ENCODE measurements at regions not wholly inside any gene's neighbourhood (a gene's known extent, or its start where the extent isn't known, plus 50 kb on each side); places are given as distances from the start of the nearest gene placed in this dataset.

- Histone ChIP-seq H3K4me3 (no peak overlapping the region), H3K27ac (no peak overlapping the region), H3K36me3 (replicated peaks; ENCODE audit: insufficient read depth, low read depth) (no peaks in the 10 kb centered on the region), H4K20me1 (ENCODE audit: insufficient read depth, poor library complexity, severe bottlenecking) (no peaks in the 10 kb centered on the region), H3K9me3 (ENCODE audit: low read depth) (no peaks in the 10 kb centered on the region), H3K4me2 (no peak overlapping the region), H3K9me2 (replicated peaks; ENCODE audit: insufficient read depth) (no peaks in the 10 kb centered on the region), H3K4me1 (ENCODE audit: insufficient read depth) (no peaks in the 10 kb centered on the region), H3K27me3 (no peaks in the 10 kb centered on the region), H2AFZ (no peak overlapping the region), H3K79me2 (no peaks in the 10 kb centered on the region)
- DNase-seq (ENCODE audit: low spot score), result no peak
- 85% methylated on average over 4 of the region's 4 CpGs for WGBS (ENCODE audit: low lambda C conversion rate, missing lambda C conversion rate)
- TF ChIP-seq EZH2phosphoT487 (IDR thresholded peaks at IDR 0.05; ENCODE audit: low read depth, severe bottlenecking, unreplicated experiment), result no peak
- no peak for TF ChIP-seq EZH2 (IDR thresholded peaks at IDR 0.05; ENCODE audit: borderline replicate concordance)
- TF ChIP-seq, protein P1, sequence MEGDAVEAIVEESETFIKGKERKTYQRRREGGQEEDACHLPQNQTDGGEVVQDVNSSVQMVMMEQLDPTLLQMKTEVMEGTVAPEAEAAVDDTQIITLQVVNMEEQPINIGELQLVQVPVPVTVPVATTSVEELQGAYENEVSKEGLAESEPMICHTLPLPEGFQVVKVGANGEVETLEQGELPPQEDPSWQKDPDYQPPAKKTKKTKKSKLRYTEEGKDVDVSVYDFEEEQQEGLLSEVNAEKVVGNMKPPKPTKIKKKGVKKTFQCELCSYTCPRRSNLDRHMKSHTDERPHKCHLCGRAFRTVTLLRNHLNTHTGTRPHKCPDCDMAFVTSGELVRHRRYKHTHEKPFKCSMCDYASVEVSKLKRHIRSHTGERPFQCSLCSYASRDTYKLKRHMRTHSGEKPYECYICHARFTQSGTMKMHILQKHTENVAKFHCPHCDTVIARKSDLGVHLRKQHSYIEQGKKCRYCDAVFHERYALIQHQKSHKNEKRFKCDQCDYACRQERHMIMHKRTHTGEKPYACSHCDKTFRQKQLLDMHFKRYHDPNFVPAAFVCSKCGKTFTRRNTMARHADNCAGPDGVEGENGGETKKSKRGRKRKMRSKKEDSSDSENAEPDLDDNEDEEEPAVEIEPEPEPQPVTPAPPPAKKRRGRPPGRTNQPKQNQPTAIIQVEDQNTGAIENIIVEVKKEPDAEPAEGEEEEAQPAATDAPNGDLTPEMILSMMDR (IDR thresholded peaks at IDR 0.05; ENCODE audit: poor library complexity), result no peak
Observed at GRCh38 chr5:163995206-163995605, 489.8 kb downstream of the MAT2B start.

GRCh38 chr5:163997965-163998364 is 492.5 kb downstream of the MAT2B start:
- H3K36me3 ChIP-seq (replicated peaks; ENCODE audit: insufficient read depth, low read depth), result no peaks in the 10 kb centered on the region
- no peaks in the 10 kb centered on the region for H3K9me2 ChIP-seq (replicated peaks; ENCODE audit: insufficient read depth)
- no peaks in the 10 kb centered on the region for H3K79me2 ChIP-seq
- DNase-seq (ENCODE audit: low spot score), result no peak
- no peak overlapping the region for H3K27ac ChIP-seq
- no peaks in the 10 kb centered on the region for H4K20me1 ChIP-seq (ENCODE audit: insufficient read depth, poor library complexity, severe bottlenecking)
- H3K27me3 ChIP-seq, result no peaks in the 10 kb centered on the region
- no peak overlapping the region for H3K4me3 ChIP-seq
- TF ChIP-seq, protein P1 (IDR thresholded peaks at IDR 0.05; ENCODE audit: poor library complexity), result no peak
- no peak for TF ChIP-seq EZH2phosphoT487 (IDR thresholded peaks at IDR 0.05; ENCODE audit: low read depth, severe bottlenecking, unreplicated experiment)
- no peak for TF ChIP-seq EZH2 (IDR thresholded peaks at IDR 0.05; ENCODE audit: borderline replicate concordance)
- no peaks in the 10 kb centered on the region for H3K4me1 ChIP-seq (ENCODE audit: insufficient read depth)
- H3K4me2 ChIP-seq, result no peak overlapping the region
- H3K9me3 ChIP-seq (ENCODE audit: low read depth), result no peaks in the 10 kb centered on the region
- H2AFZ ChIP-seq, result no peak overlapping the region

DNA sequence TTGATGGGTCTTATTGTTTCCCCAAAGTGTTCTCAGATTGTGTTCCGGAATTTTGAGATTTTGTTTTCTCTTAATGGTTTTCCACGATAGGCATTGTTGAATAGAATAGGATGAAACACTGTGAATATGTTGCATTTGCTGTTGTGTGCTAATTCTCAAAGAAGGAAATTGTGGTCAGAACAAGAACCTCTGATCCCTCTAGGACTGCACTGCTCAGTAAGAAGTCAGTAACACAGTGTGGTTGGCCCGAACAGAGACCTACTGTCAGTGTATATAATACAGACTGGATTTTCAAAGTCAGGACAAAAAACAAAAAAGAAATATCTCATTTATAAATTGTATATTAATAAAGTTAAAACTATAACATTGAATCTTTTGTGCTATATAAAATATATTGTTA is 494.8 kb downstream of the MAT2B start:
- Histone ChIP-seq H3K4me1 (ENCODE audit: insufficient read depth) (no peaks in the 10 kb centered on the region), H3K79me2 (no peaks in the 10 kb centered on the region), H3K27me3 (no peaks in the 10 kb centered on the region), H3K36me3 (replicated peaks; ENCODE audit: insufficient read depth, low read depth) (no peaks in the 10 kb centered on the region), H4K20me1 (ENCODE audit: insufficient read depth, poor library complexity, severe bottlenecking) (no peaks in the 10 kb centered on the region), H3K27ac (no peak overlapping the region), H2AFZ (no peak overlapping the region), H3K4me3 (no peak overlapping the region), H3K4me2 (no peak overlapping the region), H3K9me3 (ENCODE audit: low read depth) (no peaks in the 10 kb centered on the region), H3K9me2 (replicated peaks; ENCODE audit: insufficient read depth) (no peaks in the 10 kb centered on the region)
- TF ChIP-seq EZH2 (IDR thresholded peaks at IDR 0.05; ENCODE audit: borderline replicate concordance) (no peak), EZH2phosphoT487 (IDR thresholded peaks at IDR 0.05; ENCODE audit: low read depth, severe bottlenecking, unreplicated experiment) (no peak)
- TF ChIP-seq, protein P1 (IDR thresholded peaks at IDR 0.05; ENCODE audit: poor library complexity), result no peak
- WGBS (ENCODE audit: low lambda C conversion rate, missing lambda C conversion rate), result 97% methylated on average over 3 of the region's 3 CpGs
- no peak for DNase-seq (ENCODE audit: low spot score)

DNA sequence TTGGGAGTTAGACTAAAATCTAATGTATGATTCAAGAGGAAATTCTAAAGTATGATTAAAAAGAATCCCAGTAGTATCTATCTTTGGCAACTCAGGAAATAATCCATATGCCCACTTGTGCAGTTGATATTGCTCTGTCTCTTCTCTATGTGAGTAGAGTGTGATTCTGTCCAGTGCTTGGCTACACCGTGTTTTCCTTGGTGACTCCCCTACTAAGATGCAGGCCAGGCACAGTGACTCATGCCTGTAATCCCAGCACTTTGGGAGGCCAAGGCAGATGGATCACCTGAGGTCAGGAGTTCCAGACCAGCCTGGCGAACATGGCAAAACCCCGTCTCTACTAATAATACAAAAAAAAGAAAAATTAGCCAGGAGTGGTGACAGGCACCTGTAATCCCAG is 495.4 kb downstream of the MAT2B start:
- no peak for DNase-seq (ENCODE audit: low spot score)
- no peaks in the 10 kb centered on the region for H3K9me3 ChIP-seq (ENCODE audit: low read depth)
- H3K9me2 ChIP-seq (replicated peaks; ENCODE audit: insufficient read depth), result no peaks in the 10 kb centered on the region
- no peaks in the 10 kb centered on the region for H3K27me3 ChIP-seq
- no peak overlapping the region for H2AFZ ChIP-seq
- no peak overlapping the region for H3K4me3 ChIP-seq
- no peak overlapping the region for H3K27ac ChIP-seq
- 75% methylated on average over 3 of the region's 3 CpGs for WGBS (ENCODE audit: low lambda C conversion rate, missing lambda C conversion rate)
- no peaks in the 10 kb centered on the region for H3K4me1 ChIP-seq (ENCODE audit: insufficient read depth)
- H4K20me1 ChIP-seq (ENCODE audit: insufficient read depth, poor library complexity, severe bottlenecking), result no peaks in the 10 kb centered on the region
- no peaks in the 10 kb centered on the region for H3K79me2 ChIP-seq
- no peaks in the 10 kb centered on the region for H3K36me3 ChIP-seq (replicated peaks; ENCODE audit: insufficient read depth, low read depth)
- TF ChIP-seq, protein P1 (IDR thresholded peaks at IDR 0.05; ENCODE audit: poor library complexity), result no peak
- TF ChIP-seq EZH2 (IDR thresholded peaks at IDR 0.05; ENCODE audit: borderline replicate concordance), result no peak
- no peak for TF ChIP-seq EZH2phosphoT487 (IDR thresholded peaks at IDR 0.05; ENCODE audit: low read depth, severe bottlenecking, unreplicated experiment)
- no peak overlapping the region for H3K4me2 ChIP-seq

All from hepatocyte (in vitro differentiated cells).